ENCODE measurements at regions not wholly inside any gene's neighbourhood (a gene's known extent, or its start where the extent isn't known, plus 50 kb on each side); places are given as distances from the start of the nearest gene placed in this dataset.

DNA sequence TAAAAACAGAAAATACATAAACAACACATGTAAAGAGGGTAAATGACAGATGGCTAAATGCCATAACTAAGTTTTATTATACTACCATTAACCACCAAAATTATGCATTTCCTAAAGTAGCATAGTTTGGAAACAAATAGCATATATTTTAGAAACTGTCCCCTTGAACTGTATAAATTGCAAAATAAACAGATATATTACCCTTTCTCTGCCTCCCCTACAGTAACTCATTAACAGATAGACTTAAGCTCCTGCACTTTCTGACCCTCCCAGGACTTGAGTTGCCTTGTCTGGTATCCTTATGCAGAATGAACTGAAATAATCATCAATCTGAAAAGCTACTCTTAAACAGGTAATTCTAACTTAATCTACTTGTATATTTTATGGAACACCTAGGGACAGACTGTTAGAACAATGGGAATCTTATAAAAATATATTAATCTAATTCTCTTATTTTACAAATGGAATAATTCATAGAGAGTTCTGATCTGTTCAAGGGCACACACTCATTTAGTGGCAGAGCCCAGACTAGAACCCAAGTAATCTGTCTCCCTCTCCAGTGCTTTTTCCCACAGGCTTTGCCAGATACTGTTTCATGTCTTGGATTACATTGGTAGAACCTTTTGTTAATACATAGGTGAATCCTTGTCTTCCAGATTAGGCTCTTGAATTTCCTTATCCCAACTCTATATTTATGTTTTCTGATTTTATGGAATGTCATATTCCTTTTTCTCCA, 50.6 kb upstream of the LOC128125822 start:
- no peak overlapping the region for H3K4me3 ChIP-seq (ENCODE audit: low read length)

More for the DNA sequence above, 50.6 kb upstream of the LOC128125822 start:
- H3K27me3 ChIP-seq (ENCODE audit: control insufficient read depth, insufficient read depth, low read length), result no peaks in the 10 kb centered on the region
- H3K9me3 ChIP-seq (ENCODE audit: control insufficient read depth, low read length), result no peaks in the 10 kb centered on the region
- H3K4me1 ChIP-seq (ENCODE audit: control insufficient read depth, insufficient read depth, low read length), result peaks cover 8% of the 10 kb centered on the region
- no peak overlapping the region for H3K9ac ChIP-seq (ENCODE audit: low read length)
- H3K36me3 ChIP-seq (ENCODE audit: control insufficient read depth, insufficient read depth, low read length), result no peaks in the 10 kb centered on the region
